ENCODE measurements at regions not wholly inside any gene's neighbourhood (a gene's known extent, or its start where the extent isn't known, plus 50 kb on each side); places are given as distances from the start of the nearest gene placed in this dataset.

- Histone ChIP-seq H3K23ac (ENCODE audit: insufficient read length) (no peak overlapping the region), H3K23me2 (ENCODE audit: low read depth, low read length) (no peaks in the 10 kb centered on the region), H3K4ac (replicated peaks; ENCODE audit: insufficient read length, low read depth, low read length) (no peak overlapping the region), H3K79me2 (ENCODE audit: control insufficient read depth in 1 of 2, insufficient read depth in 2 of 2, low read length in 2 of 2) (no peaks in the 10 kb centered on the region), H3K9ac (replicated peaks in 1 of 4; ENCODE audit: extremely low read depth in 1 of 4, low read depth in 3 of 4, low read length in 3 of 4) (no peak overlapping the region), H3K4me1 (replicated peaks in 1 of 4; ENCODE audit: control insufficient read depth in 3 of 4, insufficient read depth in 4 of 4, low read length in 3 of 4) (peaks cover 0 to 4% (median 0%) of the 10 kb centered on the region in 4 experiments; a peak in 1 of 7 replicates), H3K56ac (replicated peaks; ENCODE audit: insufficient read length, low read depth, low read length) (no peak overlapping the region), H4K5ac (ENCODE audit: insufficient read length, low read depth, low read length) (no peak overlapping the region), H3K4me3 (ENCODE audit: extremely low read depth in 1 of 4, insufficient read depth in 2 of 4, low read depth in 3 of 4, low read length in 4 of 4) (no peak overlapping the region), H3K9me3 (ENCODE audit: insufficient read depth in 2 of 2, low read depth in 1 of 2, low read length in 1 of 2) (peaks cover 0 to 4% of the 10 kb centered on the region in 2 experiments; a peak in 2 of 4 replicates), H3K4me2 (ENCODE audit: insufficient read depth in 1 of 2, low read depth in 2 of 2, low read length in 2 of 2) (no peak overlapping the region), H2AFZ (ENCODE audit: low read length) (no peak overlapping the region), H3K27me3 (replicated peaks in 1 of 4; ENCODE audit: control insufficient read depth in 3 of 4, extremely low read depth in 1 of 4, insufficient read depth in 3 of 4, low read length in 3 of 4) (no peaks in the 10 kb centered on the region), H3K79me1 (ENCODE audit: low read depth, low read length) (no peaks in the 10 kb centered on the region), H2BK20ac (ENCODE audit: low read length) (no peak overlapping the region), H3K14ac (ENCODE audit: insufficient read length) (no peak overlapping the region), H4K91ac (replicated peaks; ENCODE audit: insufficient read length, low read length) (no peak overlapping the region), H3K18ac (ENCODE audit: extremely low read depth, low read length) (no peak overlapping the region), H3K36me3 (ENCODE audit: control insufficient read depth in 2 of 4, insufficient read depth in 4 of 4, low read length in 3 of 4) (no peaks in the 10 kb centered on the region), H4K8ac (ENCODE audit: extremely low read depth, insufficient read depth, low read length) (no peak overlapping the region), H2BK15ac (ENCODE audit: low read length) (no peak overlapping the region), H2BK12ac (ENCODE audit: low read depth, low read length) (no peak overlapping the region), H2AK5ac (ENCODE audit: low read depth, low read length) (no peak overlapping the region), H3K27ac (ENCODE audit: low read depth, low read length) (no peak overlapping the region), H2BK120ac (replicated peaks; ENCODE audit: low read depth, low read length) (no peak overlapping the region), H2BK5ac (ENCODE audit: low read depth, low read length) (no peak overlapping the region), H4K20me1 (replicated peaks in 1 of 2; ENCODE audit: control insufficient read depth in 1 of 2, insufficient read depth in 2 of 2, low read length in 2 of 2) (no peaks in the 10 kb centered on the region)
- 84% methylated on average over 4 of the region's 4 CpGs; no CpG with 5 or more reads in 1 of the 2 experiments for WGBS, 2 experiments (ENCODE audit: extremely low coverage in 1 of 2, insufficient coverage in 1 of 2, insufficient read length in 1 of 2, insufficient replicate concordance in 2 of 2, low coverage in 1 of 2, low lambda C conversion rate in 2 of 2, missing lambda C conversion rate in 1 of 2)
- CTCF ChIA-PET (ENCODE audit: partially characterized antibody) = no interaction called here
- TF ChIP-seq JUND (IDR thresholded peaks at IDR 0.05; ENCODE audit: low read length) = no peak
- no peak for TF ChIP-seq CHD2 (IDR thresholded peaks at IDR 0.05; ENCODE audit: low read length)
- FAIRE-seq = no peak
- DNase-seq (ENCODE audit: low read depth in 1 of 2, low spot score in 2 of 2) = no peak
- POLR2A ChIA-PET (ENCODE audit: partially characterized antibody) = no interaction called here
These were observed 828.2 kb upstream of the MAP3K7 start for GRCh38 chr6:91415031-91415605.

All from H1 (cell line).